ENCODE measurements at regions not wholly inside any gene's neighbourhood (a gene's known extent, or its start where the extent isn't known, plus 50 kb on each side); places are given as distances from the start of the nearest gene placed in this dataset.

- no peak for TF ChIP-seq POLR2AphosphoS5 (IDR thresholded peaks at IDR 0.05; ENCODE audit: low read depth, low read length)
- no peak for TF ChIP-seq CTCF (IDR thresholded peaks at IDR 0.05)
These were observed 175.3 kb upstream of the TCF4 start for GRCh38 chr18:55763298-55763697.

Data from Panc1 (cell line).